Keratinocyte (primary cell): ENCODE measurements at regions not wholly inside any gene's neighbourhood (a gene's known extent, or its start where the extent isn't known, plus 50 kb on each side); places are given as distances from the start of the nearest gene placed in this dataset.

Experiments
- DNase-seq: peaks from one replicate; pipeline ENCODE4 v3.0.0-alpha.2; 2011; ENCODE audit warnings: low read depth, missing footprints, low spot score
- FAIRE-seq: peaks from 2 replicates; lab custom pipeline; 2011; peaks lifted over from hg19 to GRCh38; lab: Jason Lieb, UNC
- H2AFZ ChIP-seq: 2 replicates; pipeline ENCODE4 v1.6.0; 2012; ENCODE audit warnings: low read length, control low read depth, inconsistent platforms; ENCODE audit not compliant: control insufficient read depth
- H3K27ac ChIP-seq: 2 replicates; pipeline ENCODE4 v1.5.1; 2011; ENCODE audit warnings: low read length; ENCODE audit not compliant: control insufficient read depth, insufficient read depth
- H3K27me3 ChIP-seq: 3 replicates; pipeline ENCODE4 v1.6.0; 2011; ENCODE audit warnings: low read length; ENCODE audit not compliant: control insufficient read depth, insufficient read depth; ENCODE audit errors: extremely low read depth
- H3K36me3 ChIP-seq, 2 experiments: 2 replicates in 1 of 2; 3 replicates in 1 of 2; pipeline ENCODE4 v1.5.1; 2011; ENCODE audit warnings: low read length in 2 of 2, mild to moderate bottlenecking in 1 of 2; ENCODE audit not compliant: control insufficient read depth in 2 of 2, insufficient read depth in 2 of 2; ENCODE audit errors: extremely low read depth in 1 of 2
- H3K4me1 ChIP-seq: 3 replicates; pipeline ENCODE4 v1.5.1; 2011; ENCODE audit warnings: low read length; ENCODE audit not compliant: control insufficient read depth, insufficient read depth; ENCODE audit errors: extremely low read depth
- H3K4me2 ChIP-seq: 3 replicates; pipeline ENCODE4 v1.6.0; 2011; ENCODE audit warnings: low read depth, low read length; ENCODE audit not compliant: control insufficient read depth, insufficient read depth; ENCODE audit errors: extremely low read depth
- H3K4me3 ChIP-seq, 3 experiments: fragments of 200-600 bp in 1 of 3; sonication (generic) in 1 of 3; 2 replicates in 2 of 3; 3 replicates in 1 of 3; pipeline ENCODE4 v1.5.1; 2011 to 2016; ENCODE audit warnings: low read length in 3 of 3, mild to moderate bottlenecking in 3 of 3, control low read depth in 2 of 3, inconsistent platforms in 1 of 3, low read depth in 1 of 3, mixed read lengths in 1 of 3, mixed run types in 1 of 3, moderate library complexity in 1 of 3; ENCODE audit not compliant: control insufficient read depth in 2 of 3, insufficient read depth in 2 of 3; ENCODE audit errors: extremely low read depth in 1 of 3
- H3K79me2 ChIP-seq: 2 replicates; pipeline ENCODE4 v1.6.0; 2012; ENCODE audit warnings: low read length; ENCODE audit not compliant: control insufficient read depth, insufficient read depth
- H3K9ac ChIP-seq: 3 replicates; pipeline ENCODE4 v1.6.0; 2011; ENCODE audit warnings: low read length; ENCODE audit not compliant: control insufficient read depth, insufficient read depth; ENCODE audit errors: extremely low read depth
- H3K9me1 ChIP-seq: 3 replicates; pipeline ENCODE4 v1.6.0; 2011; ENCODE audit warnings: low read length; ENCODE audit not compliant: control insufficient read depth, insufficient read depth; ENCODE audit errors: extremely low read depth
- H3K9me3 ChIP-seq: 2 replicates; pipeline ENCODE4 v1.5.1; 2012; ENCODE audit warnings: low read depth, low read length; ENCODE audit not compliant: control insufficient read depth
- H4K20me1 ChIP-seq: 3 replicates; pipeline ENCODE4 v1.6.0; 2011; ENCODE audit warnings: low read length; ENCODE audit not compliant: control insufficient read depth, insufficient read depth; ENCODE audit errors: extremely low read depth
- EZH2 ChIP-seq: IDR thresholded peaks from one replicate; pipeline ENCODE4 v1.6.1; 2012; ENCODE audit warnings: inconsistent platforms, mild to moderate bottlenecking, low read length, moderate library complexity
- dilution Hi-C: fragments of 300-500 bp; cut with MboI; formaldehyde crosslinking; loops from one replicate; pipeline ENCODE4 v1.7.0; 2020; ENCODE audit warnings: low sequenced_read_pairs; ENCODE audit not compliant: extremely low pct_ligation_motif_present
- TF ChIP-seq, protein P1 (sequence below), 3 experiments: IDR thresholded peaks in 1 of 3; conservative IDR thresholded peaks in 1 of 3; optimal IDR thresholded peaks in 1 of 3; 2 replicates in 2 of 3; 3 replicates in 1 of 3; pipeline versions ENCODE3 to v1.5.1; 2011; ENCODE audit warnings: low read length in 3 of 3, mild to moderate bottlenecking in 3 of 3, moderate library complexity in 2 of 3, control low read depth in 1 of 3, inconsistent platforms in 1 of 3; ENCODE audit not compliant: insufficient read depth in 2 of 3; ENCODE audit errors: extremely low read depth in 1 of 3

DNA sequence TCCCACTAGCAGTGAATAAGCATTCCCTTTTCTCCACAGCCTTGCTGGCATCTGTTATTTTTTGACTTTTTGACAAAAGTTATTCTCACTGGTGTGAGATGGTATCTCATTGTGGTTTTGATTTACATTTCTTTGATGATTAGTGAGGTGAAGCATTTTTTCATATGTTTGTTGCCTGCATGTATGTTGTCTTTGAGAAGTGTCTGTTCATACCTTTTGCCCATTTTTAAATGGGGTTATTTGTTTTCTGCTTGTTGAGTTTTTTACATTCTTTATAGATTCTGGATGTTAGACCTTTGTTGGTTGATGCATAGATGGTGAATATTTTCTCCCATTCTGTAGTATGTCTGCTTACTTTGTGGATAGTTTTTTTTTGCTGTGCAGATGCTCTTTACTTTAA is 171.7 kb downstream of the SREK1 start:
- FAIRE-seq (no peak), DNase-seq (no peak)
- no peaks in the 10 kb centered on the region for H3K36me3 ChIP-seq
- H3K79me2 ChIP-seq = no peaks in the 10 kb centered on the region
- H3K9me3 ChIP-seq = no peaks in the 10 kb centered on the region
- dilution Hi-C loops = loop anchor here (25.0 kb wide), 2 partner anchors 172 to 472 kb away; no protein-coding TSS in a partner anchor
- no peak overlapping the region for H3K4me3 ChIP-seq
- H3K4me2 ChIP-seq = no peak overlapping the region
- H3K4me1 ChIP-seq = no peaks in the 10 kb centered on the region
- H3K27me3 ChIP-seq = peaks cover 5% of the 10 kb centered on the region
- no peaks in the 10 kb centered on the region for H3K9me1 ChIP-seq
- TF ChIP-seq, protein P1, sequence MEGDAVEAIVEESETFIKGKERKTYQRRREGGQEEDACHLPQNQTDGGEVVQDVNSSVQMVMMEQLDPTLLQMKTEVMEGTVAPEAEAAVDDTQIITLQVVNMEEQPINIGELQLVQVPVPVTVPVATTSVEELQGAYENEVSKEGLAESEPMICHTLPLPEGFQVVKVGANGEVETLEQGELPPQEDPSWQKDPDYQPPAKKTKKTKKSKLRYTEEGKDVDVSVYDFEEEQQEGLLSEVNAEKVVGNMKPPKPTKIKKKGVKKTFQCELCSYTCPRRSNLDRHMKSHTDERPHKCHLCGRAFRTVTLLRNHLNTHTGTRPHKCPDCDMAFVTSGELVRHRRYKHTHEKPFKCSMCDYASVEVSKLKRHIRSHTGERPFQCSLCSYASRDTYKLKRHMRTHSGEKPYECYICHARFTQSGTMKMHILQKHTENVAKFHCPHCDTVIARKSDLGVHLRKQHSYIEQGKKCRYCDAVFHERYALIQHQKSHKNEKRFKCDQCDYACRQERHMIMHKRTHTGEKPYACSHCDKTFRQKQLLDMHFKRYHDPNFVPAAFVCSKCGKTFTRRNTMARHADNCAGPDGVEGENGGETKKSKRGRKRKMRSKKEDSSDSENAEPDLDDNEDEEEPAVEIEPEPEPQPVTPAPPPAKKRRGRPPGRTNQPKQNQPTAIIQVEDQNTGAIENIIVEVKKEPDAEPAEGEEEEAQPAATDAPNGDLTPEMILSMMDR (optimal IDR thresholded peaks at IDR 0.05 in 1 of 3, IDR thresholded peaks at IDR 0.05 in 1 of 3, conservative IDR thresholded peaks at IDR 0.05 in 1 of 3; ENCODE audit: extremely low read depth in 1 of 3, insufficient read depth in 2 of 3, low read length in 3 of 3) = no peak
- no peak overlapping the region for H3K27ac ChIP-seq
- no peaks in the 10 kb centered on the region for H4K20me1 ChIP-seq
- H2AFZ ChIP-seq = no peak overlapping the region
- H3K9ac ChIP-seq = no peak overlapping the region

DNA sequence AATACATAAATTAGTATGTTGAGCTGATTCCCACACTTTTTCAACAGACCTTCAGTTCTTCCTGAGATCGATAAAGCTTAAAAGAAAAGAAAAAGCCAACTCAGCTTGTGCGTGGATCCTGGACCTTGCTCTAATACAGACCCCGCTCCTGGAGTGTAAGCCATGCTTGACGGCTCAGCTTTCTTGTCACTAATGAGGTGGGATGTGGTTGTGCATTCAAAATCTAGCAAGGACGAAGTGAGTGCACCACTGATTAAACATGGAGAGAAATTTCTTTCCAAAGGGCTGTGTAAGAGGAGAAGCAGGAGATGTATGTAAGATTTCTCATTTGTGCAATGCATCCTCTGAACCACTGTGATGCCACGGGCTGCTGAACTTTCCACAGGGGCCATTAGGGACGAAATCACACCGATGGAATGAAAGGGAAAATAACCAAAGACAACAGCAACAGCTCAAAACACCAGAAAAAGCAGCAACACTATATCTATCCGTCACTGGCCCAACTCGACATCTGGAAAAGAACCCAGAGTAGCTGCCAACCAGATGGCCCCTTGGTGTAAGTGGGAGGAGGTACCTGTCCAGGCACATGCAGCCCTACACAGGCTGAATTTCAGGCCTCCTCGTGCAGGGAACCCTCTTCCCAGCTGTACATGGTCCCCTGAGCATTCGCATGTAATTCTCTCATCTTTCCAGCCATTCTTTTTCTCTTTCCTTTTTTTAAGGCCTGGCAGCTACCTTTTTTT is 178.9 kb downstream of the SREK1 start:
- FAIRE-seq = no peak

More for the DNA sequence above, 178.9 kb downstream of the SREK1 start:
- dilution Hi-C loops = loop anchor here (25.0 kb wide), 2 partner anchors 164 to 464 kb away; no protein-coding TSS in a partner anchor
- H3K9ac ChIP-seq = no peak overlapping the region
- no peak for TF ChIP-seq EZH2
- TF ChIP-seq, protein P1 (optimal IDR thresholded peaks at IDR 0.05 in 1 of 3, IDR thresholded peaks at IDR 0.05 in 1 of 3, conservative IDR thresholded peaks at IDR 0.05 in 1 of 3; ENCODE audit: extremely low read depth in 1 of 3, insufficient read depth in 2 of 3, low read length in 3 of 3) = no peak
- no peak for DNase-seq
- H3K79me2 ChIP-seq = no peaks in the 10 kb centered on the region
- no peak overlapping the region for H3K4me2 ChIP-seq
- no peaks in the 10 kb centered on the region for H3K4me1 ChIP-seq
- H3K27me3 ChIP-seq = peaks cover 20% of the 10 kb centered on the region
- no peaks in the 10 kb centered on the region for H3K9me1 ChIP-seq
- H3K36me3 ChIP-seq = no peaks in the 10 kb centered on the region
- H3K9me3 ChIP-seq = no peaks in the 10 kb centered on the region
- no peak overlapping the region for H3K4me3 ChIP-seq
- no peak overlapping the region for H3K27ac ChIP-seq
- no peak overlapping the region for H2AFZ ChIP-seq
- no peaks in the 10 kb centered on the region for H4K20me1 ChIP-seq
